HCT116 (cell line): ENCODE measurements at regions not wholly inside any gene's neighbourhood (a gene's known extent, or its start where the extent isn't known, plus 50 kb on each side); places are given as distances from the start of the nearest gene placed in this dataset.

ENCODE experiments used
- ATAC-seq: fragments of 200-7000 bp; cut with Tn5 transposase; 2 replicates; pipeline ENCODE4 v1.9.1; 2020; ENCODE audit warnings: mild to moderate bottlenecking, moderate library complexity
- BruUV-seq: library from RNA; stranded (reverse); fragments of 400-500 nt; replicated peaks from 2 replicates; lab custom pipeline; 2021; lab: Mats Ljungman, UMichigan
- CTCF ChIA-PET: fragments of 300-600 bp; sonication (Branson Sonifier 250); formaldehyde crosslinking; loops from one replicate; lab custom pipeline; 2021; ENCODE audit warnings: antibody characterized with exemption; lab: Charles Lee
- POLR2A ChIA-PET: fragments of 300-600, 350-600 bp; sonication (Branson Sonifier 250); formaldehyde crosslinking; loops from one replicate; lab custom pipeline; 2021; ENCODE audit warnings: antibody characterized with exemption; lab: Charles Lee
- RAD21 ChIA-PET, 2 experiments: fragments of 300-600 bp; sonication (Branson Sonifier 250); formaldehyde crosslinking; loops; one replicate each; lab custom pipeline; 2023; ENCODE audit warnings: low total read pairs in 2 of 2; ENCODE audit not compliant: uncharacterized antibody in 2 of 2, unreplicated experiment in 2 of 2, low non-redundant PET in 1 of 2; lab: Charles Lee
- DNase-seq: peaks from one replicate; pipeline ENCODE4 v3.0.0-alpha.2; 2010; ENCODE audit warnings: low read depth, low spot score
- H2AFZ ChIP-seq: fragments of 200-600 bp; shearing (Covaris generic), sonication (generic); 2 replicates; pipeline ENCODE4 v1.6.1; 2017; ENCODE audit warnings: low read depth, mixed run types, mixed read lengths, antibody characterized with exemption, low read length; ENCODE audit not compliant: poor library complexity, severe bottlenecking
- H3K27ac ChIP-seq: 2 replicates; pipeline ENCODE4 v1.5.1; 2012; ENCODE audit warnings: low read depth, low read length
- H3K27me3 ChIP-seq: fragments of 200-600 bp; sonication (generic); 2 replicates; pipeline ENCODE4 v1.6.1; 2016; ENCODE audit warnings: mixed run types, low read length, mixed read lengths; ENCODE audit not compliant: insufficient read depth
- H3K36me3 ChIP-seq, 2 experiments: fragments of 200-500 bp in 1 of 2; fragments of 200-600 bp in 1 of 2; sonication (Bioruptor generic) in 1 of 2; sonication (generic) in 1 of 2; 2 replicates each; pipeline versions ENCODE4 v1.5.1 to v1.6.1; 2014 to 2016; ENCODE audit warnings: low read length in 2 of 2, inconsistent platforms in 1 of 2, mixed read lengths in 1 of 2, mixed run types in 1 of 2; ENCODE audit not compliant: insufficient read depth in 2 of 2, control insufficient read depth in 1 of 2
- H3K4me1 ChIP-seq, 2 experiments: fragments of 200-600 bp in 1 of 2; sonication (generic) in 1 of 2; 2 replicates each; pipeline versions ENCODE4 v1.5.1 to v1.6.1; 2012 to 2017; ENCODE audit warnings: low read length in 2 of 2, inconsistent platforms in 1 of 2, mild to moderate bottlenecking in 1 of 2, mixed read lengths in 1 of 2, mixed run types in 1 of 2, moderate library complexity in 1 of 2; ENCODE audit not compliant: insufficient read depth in 2 of 2, control insufficient read depth in 1 of 2
- H3K4me2 ChIP-seq: fragments of 200-600 bp; sonication (generic); 2 replicates; pipeline ENCODE4 v1.6.1; 2017; ENCODE audit warnings: mixed run types, low read length, mixed read lengths
- H3K4me3 ChIP-seq, 2 experiments: fragments of 200-600 bp in 1 of 2; sonication (generic) in 1 of 2; replicated peaks in 1 of 2; 2 replicates each; pipeline ENCODE4 v1.5.1; 2011 to 2016; ENCODE audit warnings: low read length in 2 of 2, control low read depth in 1 of 2, low read depth in 1 of 2, mild to moderate bottlenecking in 1 of 2, mixed read lengths in 1 of 2, mixed run types in 1 of 2
- H3K79me2 ChIP-seq: fragments of 200-600 bp; sonication (generic); 2 replicates; pipeline ENCODE4 v1.6.1; 2017; ENCODE audit warnings: mild to moderate bottlenecking, mixed run types, low read length, moderate library complexity, mixed read lengths; ENCODE audit not compliant: insufficient read depth
- H3K9ac ChIP-seq: fragments of 200-600 bp; sonication (generic); 2 replicates; pipeline ENCODE4 v1.6.1; 2016; ENCODE audit warnings: low read length, mixed read lengths
- H3K9me2 ChIP-seq: fragments of 200-600 bp; sonication (generic), shearing (Covaris generic); 2 replicates; pipeline ENCODE4 v1.6.1; 2017; ENCODE audit warnings: mixed run types, mild to moderate bottlenecking, moderate library complexity; ENCODE audit not compliant: insufficient read depth
- H3K9me3 ChIP-seq, 2 experiments: fragments of 200-500 bp in 1 of 2; fragments of 200-600 bp in 1 of 2; sonication (Bioruptor generic) in 1 of 2; sonication (generic) in 1 of 2; 2 replicates each; pipeline ENCODE4 v1.6.1; 2014 to 2017; ENCODE audit warnings: low read length in 2 of 2, mixed read lengths in 2 of 2, inconsistent platforms in 1 of 2, low read depth in 1 of 2, mild to moderate bottlenecking in 1 of 2, mixed run types in 1 of 2, moderate library complexity in 1 of 2; ENCODE audit not compliant: control insufficient read depth in 1 of 2, insufficient read depth in 1 of 2
- H4K20me1 ChIP-seq: fragments of 200-600 bp; sonication (generic), shearing (Covaris generic); 2 replicates; pipeline ENCODE4 v1.6.1; 2017; ENCODE audit warnings: mixed run types, mild to moderate bottlenecking, moderate library complexity; ENCODE audit not compliant: insufficient read depth
- ATF3 ChIP-seq: IDR thresholded peaks from 2 replicates; pipeline ENCODE4 v1.6.1; 2012
- CBX3 ChIP-seq: IDR thresholded peaks from 2 replicates; pipeline ENCODE4 v1.6.1; 2012; ENCODE audit warnings: low read depth
- CEBPB ChIP-seq: IDR thresholded peaks from 2 replicates; pipeline ENCODE4 v1.6.1; 2012; ENCODE audit warnings: low read depth
- CTCF ChIP-seq, 3 experiments: fragments of 200-600 bp in 1 of 3; sonication (generic) in 1 of 3; IDR thresholded peaks in 2 of 3; conservative IDR thresholded peaks in 1 of 3; 2 replicates each; pipeline ENCODE4 v1.5.1; 2012 to 2017; ENCODE audit warnings: low read depth in 2 of 3, low read length in 2 of 3, antibody characterized with exemption in 1 of 3, borderline replicate concordance in 1 of 3, control low read depth in 1 of 3, mild to moderate bottlenecking in 1 of 3, mixed read lengths in 1 of 3, mixed run types in 1 of 3, moderate library complexity in 1 of 3; ENCODE audit not compliant: insufficient read depth in 1 of 3
- EGR1 ChIP-seq: IDR thresholded peaks from 2 replicates; pipeline ENCODE4 v1.6.1; 2012; ENCODE audit warnings: low read depth
- ELF1 ChIP-seq: IDR thresholded peaks from 2 replicates; pipeline ENCODE4 v1.6.1; 2012; ENCODE audit warnings: low read depth, borderline replicate concordance
- EZH2phosphoT487 ChIP-seq: fragments of 200-600 bp; IDR thresholded peaks from 2 replicates; pipeline ENCODE4 v1.6.1; 2018; ENCODE audit warnings: antibody characterized with exemption, borderline replicate concordance
- FOSL1 ChIP-seq: IDR thresholded peaks from 2 replicates; pipeline ENCODE4 v1.6.1; 2012; ENCODE audit warnings: low read depth
- JUND ChIP-seq: IDR thresholded peaks from 2 replicates; pipeline ENCODE4 v1.6.1; 2012
- MAX ChIP-seq: IDR thresholded peaks from 2 replicates; pipeline ENCODE4 v1.6.1; 2012
- TCF7L2 ChIP-seq: IDR thresholded peaks from 2 replicates; pipeline ENCODE4 v1.7.0; 2011; ENCODE audit warnings: borderline replicate concordance, inconsistent platforms; ENCODE audit not compliant: insufficient read depth, insufficient read length; ENCODE audit errors: extremely low read depth
- ZBTB33 ChIP-seq: IDR thresholded peaks from 2 replicates; pipeline ENCODE4 v1.6.1; 2011; ENCODE audit warnings: mild to moderate bottlenecking, low read length, moderate library complexity; ENCODE audit not compliant: insufficient replicate concordance; ENCODE audit errors: extremely low read depth
- ZNF274 ChIP-seq: fragments of 200-500 bp; sonication (Bioruptor generic); IDR thresholded peaks from 2 replicates; pipeline ENCODE4 v1.6.1; 2014; ENCODE audit warnings: mild to moderate bottlenecking, low read depth, low read length, inconsistent platforms
- intact Hi-C: fragments of 100-400 bp; cut with micrococcal nuclease; formaldehyde crosslinking; loops from 2 replicates; pipeline ENCODE4 v1.10.0; 2022

GRCh38 chr16:80233097-80233835, 307.5 kb upstream of the DYNLRB2 start:
- DNase-seq (no peak), ATAC-seq (no peak)
- no peak overlapping the region for H3K4me2 ChIP-seq
- ChIA-PET RAD21 (no interaction called here), CTCF (no interaction called here), POLR2A (no interaction called here)
- H3K27me3 ChIP-seq, result no peaks in the 10 kb centered on the region
- H3K9me3 ChIP-seq, result peaks cover 44 to 46% of the 10 kb centered on the region in 2 experiments; a peak in 3 of 4 replicates
- intact Hi-C loops, result no loop called here
- BruUV-seq, result no TSS peak
- no peaks in the 10 kb centered on the region for H3K9me2 ChIP-seq
- TF ChIP-seq ATF3 (no peak), EGR1 (no peak), CTCF (IDR thresholded peaks at IDR 0.05 in 2 of 3, conservative IDR thresholded peaks at IDR 0.05 in 1 of 3; ENCODE audit: borderline replicate concordance in 1 of 3, insufficient read depth in 1 of 3, low read depth in 2 of 3, low read length in 2 of 3) (no peak), ELF1 (no peak), JUND (no peak), CEBPB (no peak), CBX3 (no peak), EZH2phosphoT487 (no peak), TCF7L2 (no peak), FOSL1 (no peak), MAX (no peak), ZNF274 (no peak), ZBTB33 (no peak)
- H4K20me1 ChIP-seq, result no peaks in the 10 kb centered on the region
- no peak overlapping the region for H3K4me3 ChIP-seq
- H3K79me2 ChIP-seq, result no peaks in the 10 kb centered on the region
- no peak overlapping the region for H3K9ac ChIP-seq
- H2AFZ ChIP-seq, result no peak overlapping the region
- no peak overlapping the region for H3K27ac ChIP-seq
- no peaks in the 10 kb centered on the region for H3K4me1 ChIP-seq
- H3K36me3 ChIP-seq, result no peaks in the 10 kb centered on the region; a peak in 1 of 4 replicates
